ENCODE measurements at regions not wholly inside any gene's neighbourhood (a gene's known extent, or its start where the extent isn't known, plus 50 kb on each side); places are given as distances from the start of the nearest gene placed in this dataset.

GRCh38 chr18:10042492-10042891 is 128.7 kb downstream of the VAPA start:
- DNase-seq (no peak), ATAC-seq (no peak)
- no peak for TF ChIP-seq CTCF (IDR thresholded peaks at IDR 0.05)
- Histone ChIP-seq H3K4me3 (no peak overlapping the region), H3K27ac (no peak overlapping the region), H3K27me3 (ENCODE audit: insufficient read depth in 3 of 3, low read length in 2 of 3) (no peaks in the 10 kb centered on the region), H3K36me3 (ENCODE audit: insufficient read depth in 1 of 2, low read depth in 1 of 2) (no peaks in the 10 kb centered on the region), H3K4me1 (no peaks in the 10 kb centered on the region), H3K9me3 (peaks cover 17% of the 10 kb centered on the region)
- intact Hi-C loops (cut with DNase I): no loop called here
- 92 to 97% (median 96%) methylated on average over 5 of the region's 5 CpGs for WGBS, 3 donors

GRCh38 chr18:10044054-10044453 is 130.2 kb downstream of the VAPA start:
- no peak for TF ChIP-seq CTCF (IDR thresholded peaks at IDR 0.05)
- intact Hi-C loops (cut with DNase I): no loop called here

GRCh38 chr18:10045296-10045891 is 131.6 kb downstream of the VAPA start:
- no peak for DNase-seq
- Histone ChIP-seq H3K4me1 (no peaks in the 10 kb centered on the region), H3K27me3 (ENCODE audit: insufficient read depth in 3 of 3, low read length in 2 of 3) (no peaks in the 10 kb centered on the region), H3K4me3 (no peak overlapping the region), H3K9me3 (peaks cover 17% of the 10 kb centered on the region), H3K27ac (no peak overlapping the region), H3K36me3 (ENCODE audit: insufficient read depth in 1 of 2, low read depth in 1 of 2) (no peaks in the 10 kb centered on the region)
- 80 to 92% (median 88%) methylated on average over 23 of the region's 23 CpGs for WGBS, 3 donors
- no peak for TF ChIP-seq CTCF (IDR thresholded peaks at IDR 0.05)
- no peak for ATAC-seq
- intact Hi-C loops (cut with DNase I): no loop called here

More at GRCh38 chr18:10044054-10044453, 130.2 kb downstream of the VAPA start:
- no peaks in the 10 kb centered on the region for H3K36me3 ChIP-seq (ENCODE audit: insufficient read depth in 1 of 2, low read depth in 1 of 2)
- no peaks in the 10 kb centered on the region for H3K4me1 ChIP-seq
- H3K9me3 ChIP-seq: peaks cover 17% of the 10 kb centered on the region
- WGBS, 3 donors: 86 to 100% (median 96%) methylated on average over 1 of the region's 1 CpG
- ATAC-seq (no peak), DNase-seq (no peak)
- no peaks in the 10 kb centered on the region for H3K27me3 ChIP-seq (ENCODE audit: insufficient read depth in 3 of 3, low read length in 2 of 3)
- H3K27ac ChIP-seq: no peak overlapping the region
- H3K4me3 ChIP-seq: no peak overlapping the region

GRCh38 chr18:10046178-10046807 is 132.5 kb downstream of the VAPA start:
- Histone ChIP-seq H3K9me3 (peaks cover 17% of the 10 kb centered on the region), H3K27me3 (ENCODE audit: insufficient read depth in 3 of 3, low read length in 2 of 3) (no peaks in the 10 kb centered on the region), H3K36me3 (ENCODE audit: insufficient read depth in 1 of 2, low read depth in 1 of 2) (no peaks in the 10 kb centered on the region), H3K27ac (no peak overlapping the region), H3K4me1 (no peaks in the 10 kb centered on the region), H3K4me3 (no peak overlapping the region)
- intact Hi-C loops (cut with DNase I): no loop called here
- no peak for DNase-seq
- ATAC-seq: no peak
- no peak for TF ChIP-seq CTCF (IDR thresholded peaks at IDR 0.05)
- 84 to 91% (median 89%) methylated on average over 10 to 13 of the region's 13 CpGs for WGBS, 3 donors

- WGBS, 3 donors: 75 to 79% (median 77%) methylated on average over 6 of the region's 6 CpGs
- H3K4me1 ChIP-seq: no peaks in the 10 kb centered on the region
- intact Hi-C loops (cut with DNase I): no loop called here
- H3K4me3 ChIP-seq: no peak overlapping the region
- H3K27me3 ChIP-seq (ENCODE audit: insufficient read depth in 3 of 3, low read length in 2 of 3): no peaks in the 10 kb centered on the region
- TF ChIP-seq CTCF (IDR thresholded peaks at IDR 0.05): no peak
- ATAC-seq: no peak
- DNase-seq: no peak
- peaks cover 8% of the 10 kb centered on the region for H3K9me3 ChIP-seq
- no peaks in the 10 kb centered on the region for H3K36me3 ChIP-seq (ENCODE audit: insufficient read depth in 1 of 2, low read depth in 1 of 2)
- H3K27ac ChIP-seq: no peak overlapping the region
These were observed 133.4 kb downstream of the VAPA start for GRCh38 chr18:10047237-10047636.

All from psoas muscle (tissue), 7 donors.